Activated B cell treated with CpG ODN at 0.5 μM for 24 hours (primary cell): ENCODE measurements at regions not wholly inside any gene's neighbourhood (a gene's known extent, or its start where the extent isn't known, plus 50 kb on each side); places are given as distances from the start of the nearest gene placed in this dataset.

ENCODE experiments used
- ATAC-seq: fragments of 200-7000 bp; cut with Tn5 transposase; one replicate; pipeline ENCODE4 v1.10.0; 2021; ENCODE audit warnings: low read depth, mild to moderate bottlenecking, moderate library complexity
- CTCF ChIA-PET: fragments of 350-600 bp; sonication (Branson Sonifier 250); formaldehyde crosslinking; loops from one replicate; lab custom pipeline; 2021; ENCODE audit warnings: antibody characterized with exemption; lab: Charles Lee
- POLR2A ChIA-PET: fragments of 350-600 bp; sonication (Branson Sonifier 250); formaldehyde crosslinking; loops from one replicate; lab custom pipeline; 2021; ENCODE audit warnings: antibody characterized with exemption; lab: Charles Lee
- DNase-seq: peaks from one replicate; pipeline ENCODE4 v3.0.0; 2022
- H3K27ac Mint-ChIP-seq: one replicate; pipeline ENCODE4 v1.8.0; 2020; ENCODE audit warnings: mixed read lengths
- H3K27me3 Mint-ChIP-seq: one replicate; pipeline ENCODE4 v1.8.0; 2021; ENCODE audit warnings: mixed read lengths
- H3K36me3 Mint-ChIP-seq: one replicate; pipeline ENCODE4 v1.8.0; 2021; ENCODE audit warnings: low read depth, mixed read lengths
- H3K4me1 Mint-ChIP-seq: one replicate; pipeline ENCODE4 v1.8.0; 2021; ENCODE audit warnings: mixed read lengths
- H3K4me3 Mint-ChIP-seq: one replicate; pipeline ENCODE4 v1.8.0; 2020; ENCODE audit warnings: mild to moderate bottlenecking, mixed read lengths
- H3K9me3 Mint-ChIP-seq: one replicate; pipeline ENCODE4 v1.8.0; 2020; ENCODE audit warnings: mixed read lengths
- CTCF ChIP-seq: fragments of 200-600 bp; IDR thresholded peaks from one replicate; pipeline ENCODE4 v1.8.0; 2022; ENCODE audit warnings: antibody characterized with exemption, mild to moderate bottlenecking
- intact Hi-C: fragments of 100-400 bp; cut with micrococcal nuclease; formaldehyde crosslinking; loops from one replicate; pipeline ENCODE4 v1.15.1; 2024

- no peak overlapping the region for H3K4me3 Mint-ChIP-seq
- TF ChIP-seq CTCF: no peak
- ChIA-PET POLR2A (no interaction called here), CTCF (no interaction called here)
- H3K4me1 Mint-ChIP-seq: no peaks in the 10 kb centered on the region
- H3K27ac Mint-ChIP-seq: no peak overlapping the region
- no peaks in the 10 kb centered on the region for H3K27me3 Mint-ChIP-seq
- ATAC-seq (no peak), DNase-seq (no peak)
- peaks cover 12% of the 10 kb centered on the region for H3K9me3 Mint-ChIP-seq
- intact Hi-C loops: no loop called here
- no peaks in the 10 kb centered on the region for H3K36me3 Mint-ChIP-seq
Observed at GRCh38 chr10:20494474-20494873, 402.6 kb downstream of the NEBL start.

- DNase-seq: no peak
- H3K4me3 Mint-ChIP-seq: no peak overlapping the region
- no peak for ATAC-seq
- H3K4me1 Mint-ChIP-seq: no peaks in the 10 kb centered on the region
- CTCF ChIA-PET: no interaction called here
- POLR2A ChIA-PET: no interaction called here
- H3K9me3 Mint-ChIP-seq: peaks cover 12% of the 10 kb centered on the region
- no peaks in the 10 kb centered on the region for H3K27me3 Mint-ChIP-seq
- no peak overlapping the region for H3K27ac Mint-ChIP-seq
- intact Hi-C loops: no loop called here
- no peaks in the 10 kb centered on the region for H3K36me3 Mint-ChIP-seq
- no peak for TF ChIP-seq CTCF
Observed at GRCh38 chr10:20492447-20492846, 404.7 kb downstream of the NEBL start.

GRCh38 chr10:20489961-20490360, 407.1 kb downstream of the NEBL start:
- H3K4me3 Mint-ChIP-seq: no peak overlapping the region
- intact Hi-C loops: no loop called here
- TF ChIP-seq CTCF: no peak
- peaks cover 12% of the 10 kb centered on the region for H3K9me3 Mint-ChIP-seq
- ChIA-PET POLR2A (no interaction called here), CTCF (no interaction called here)
- no peaks in the 10 kb centered on the region for H3K27me3 Mint-ChIP-seq
- H3K36me3 Mint-ChIP-seq: no peaks in the 10 kb centered on the region
- no peaks in the 10 kb centered on the region for H3K4me1 Mint-ChIP-seq
- DNase-seq (no peak), ATAC-seq (no peak)
- no peak overlapping the region for H3K27ac Mint-ChIP-seq

- DNase-seq: no peak
- Mint-ChIP-seq H3K27me3 (no peaks in the 10 kb centered on the region), H3K4me3 (no peak overlapping the region), H3K27ac (no peak overlapping the region), H3K9me3 (peaks cover 2% of the 10 kb centered on the region), H3K36me3 (no peaks in the 10 kb centered on the region), H3K4me1 (no peaks in the 10 kb centered on the region)
- intact Hi-C loops: no loop called here
- ChIA-PET POLR2A (no interaction called here), CTCF (no interaction called here)
- no peak for TF ChIP-seq CTCF
- ATAC-seq: no peak
Observed at GRCh38 chr10:20486791-20487190, 410.3 kb downstream of the NEBL start.

GRCh38 chr10:20485554-20485953, 411.6 kb downstream of the NEBL start:
- ChIA-PET POLR2A (no interaction called here), CTCF (no interaction called here)
- no peaks in the 10 kb centered on the region for H3K36me3 Mint-ChIP-seq
- H3K4me3 Mint-ChIP-seq: no peak overlapping the region
- H3K9me3 Mint-ChIP-seq: peaks cover 7% of the 10 kb centered on the region
- TF ChIP-seq CTCF: no peak
- H3K27ac Mint-ChIP-seq: no peak overlapping the region
- intact Hi-C loops: no loop called here
- DNase-seq (no peak), ATAC-seq (no peak)
- H3K27me3 Mint-ChIP-seq: no peaks in the 10 kb centered on the region
- no peaks in the 10 kb centered on the region for H3K4me1 Mint-ChIP-seq
